DMS53 treated with DMSO at 0.1 percent for 48 hours (cell line): ENCODE measurements at regions not wholly inside any gene's neighbourhood (a gene's known extent, or its start where the extent isn't known, plus 50 kb on each side); places are given as distances from the start of the nearest gene placed in this dataset.

Experiments
- DNase-seq: peaks from one replicate; lab custom pipeline; 2025; ENCODE audit not compliant: unreplicated experiment; lab: John Stamatoyannopoulos, UW

DNA sequence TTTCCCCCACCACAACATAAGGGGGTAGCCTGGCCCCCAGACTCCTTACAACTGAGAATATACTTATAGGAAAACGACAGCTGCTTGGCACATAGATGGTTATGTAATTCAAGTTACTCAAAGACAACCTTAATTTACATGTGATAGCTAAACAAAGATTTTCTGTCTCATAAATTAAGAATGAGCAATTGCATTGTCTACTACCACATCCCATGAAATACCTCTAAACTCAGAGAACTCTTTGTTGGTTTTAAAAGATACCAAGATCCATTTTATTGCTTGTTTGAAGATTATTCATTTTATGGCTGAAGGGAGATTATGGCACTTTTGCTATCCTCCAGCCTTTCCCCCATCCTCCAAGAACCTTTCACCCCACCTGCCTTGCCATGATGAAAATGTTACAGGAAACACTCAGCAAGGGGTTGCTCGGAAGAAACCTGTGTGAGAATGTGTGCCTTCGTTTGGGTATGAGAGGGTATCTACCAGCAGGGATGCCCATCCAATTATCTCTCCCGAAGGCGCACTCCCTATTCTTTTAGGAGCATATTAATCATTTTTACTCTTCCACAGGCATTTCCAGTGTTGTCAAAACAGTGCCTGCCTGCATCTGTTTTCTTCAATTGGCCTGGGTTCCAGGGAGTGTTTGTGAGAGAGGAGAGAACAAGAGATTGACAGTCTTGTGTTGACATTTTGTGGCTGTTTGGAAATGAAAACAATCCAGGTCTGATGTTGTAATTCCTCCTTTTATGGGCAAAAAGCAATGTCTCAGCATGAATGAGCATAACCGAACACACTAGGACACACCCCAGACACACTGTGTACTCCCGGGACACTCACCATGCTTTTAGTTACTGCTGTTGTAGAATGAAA is 208.0 kb upstream of the ANKRD55 start:
- no peak for DNase-seq

DNA sequence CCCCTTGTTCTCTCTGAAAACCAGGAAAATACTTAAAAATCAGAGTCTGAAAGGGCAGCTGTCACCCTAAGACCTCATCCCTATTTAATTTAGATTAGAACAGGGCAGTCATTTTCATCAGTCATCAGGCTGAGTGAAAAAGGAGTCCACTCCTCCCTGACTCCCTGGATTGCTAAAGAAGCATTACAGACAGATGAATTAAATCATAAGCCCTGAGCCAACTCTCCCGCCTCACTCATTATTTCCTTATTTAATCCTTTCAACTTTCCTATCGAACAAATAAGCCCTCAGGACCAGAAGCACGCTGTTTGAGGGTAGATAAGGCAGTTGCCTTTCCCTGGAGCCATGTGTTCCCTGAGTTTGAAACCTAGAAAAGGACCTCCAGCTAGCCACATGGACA is 201.9 kb upstream of the ANKRD55 start:
- no peak for DNase-seq

DNA sequence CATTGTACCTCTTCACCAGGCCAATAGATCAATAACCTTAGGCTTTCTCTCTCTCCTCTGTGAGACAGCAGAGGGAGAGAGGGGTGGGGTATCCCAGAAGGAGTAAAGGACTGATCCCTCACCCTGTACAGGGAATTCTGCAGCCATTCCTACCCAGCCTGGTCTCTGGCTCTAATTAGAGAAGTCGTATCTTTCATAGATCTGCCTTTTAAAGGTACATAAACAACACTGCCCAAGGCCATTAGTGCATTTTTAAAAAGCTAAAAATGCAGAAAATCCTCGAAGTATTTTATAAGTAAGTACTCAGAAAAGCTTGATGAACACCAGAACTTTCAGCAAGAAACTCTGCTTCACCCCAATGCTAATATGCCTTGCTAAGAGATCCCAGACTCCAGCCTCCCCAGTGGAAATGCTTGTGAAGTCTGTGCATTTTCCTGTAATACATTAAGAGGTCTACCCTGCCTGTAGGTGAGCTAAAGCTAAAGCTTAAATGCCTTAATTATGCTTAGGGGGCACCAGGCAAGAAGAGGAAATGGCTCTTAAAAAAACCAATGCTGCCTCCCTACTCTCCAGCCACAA is 200.0 kb upstream of the ANKRD55 start:
- no peak for DNase-seq

DNA sequence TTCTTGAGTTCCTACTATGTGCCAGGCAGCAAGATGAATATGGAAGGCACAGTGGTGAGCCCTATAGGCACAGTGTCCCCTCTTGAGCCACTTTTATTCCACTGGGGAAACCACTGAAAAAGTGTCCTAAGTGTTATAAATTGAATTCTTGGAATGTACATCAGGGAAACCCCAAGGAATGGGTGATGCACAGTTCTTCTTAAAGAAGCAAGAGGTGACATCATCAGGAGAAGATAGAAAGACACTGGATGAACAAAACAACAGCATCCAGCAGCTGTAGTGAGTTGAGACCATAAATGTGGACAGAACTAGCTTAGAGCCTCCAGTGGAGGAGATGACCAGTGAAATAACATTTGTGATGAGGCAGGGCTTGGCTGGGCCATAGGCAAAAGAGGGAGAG is 199.2 kb upstream of the ANKRD55 start:
- DNase-seq, result no peak

GRCh38 chr5:56430422-56430821 is 197.3 kb upstream of the ANKRD55 start:
- no peak for DNase-seq

DNA sequence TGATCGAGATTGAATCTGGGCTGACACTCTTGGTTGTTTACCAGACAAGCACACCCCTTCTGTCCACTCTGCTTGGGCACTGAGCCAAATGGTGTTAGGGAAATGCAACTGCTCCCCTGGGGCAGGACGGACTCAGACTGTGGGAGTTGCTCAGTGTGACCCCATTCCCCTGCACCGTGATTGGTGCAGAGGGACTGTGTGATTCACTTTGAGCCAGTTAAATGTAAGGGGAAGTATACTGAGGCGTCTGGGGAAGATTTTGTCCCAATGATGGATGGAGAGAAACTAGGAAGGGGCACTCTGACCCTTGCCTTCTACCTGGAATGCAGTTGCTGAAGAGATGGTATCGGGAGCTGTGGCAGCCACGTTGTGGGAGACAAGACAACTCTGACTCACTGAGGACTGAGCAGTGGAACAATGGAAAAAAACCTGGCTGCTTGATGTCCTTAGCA is 196.0 kb upstream of the ANKRD55 start:
- DNase-seq, result no peak

GRCh38 chr5:56426693-56427092 is 193.6 kb upstream of the ANKRD55 start:
- no peak for DNase-seq

DNA sequence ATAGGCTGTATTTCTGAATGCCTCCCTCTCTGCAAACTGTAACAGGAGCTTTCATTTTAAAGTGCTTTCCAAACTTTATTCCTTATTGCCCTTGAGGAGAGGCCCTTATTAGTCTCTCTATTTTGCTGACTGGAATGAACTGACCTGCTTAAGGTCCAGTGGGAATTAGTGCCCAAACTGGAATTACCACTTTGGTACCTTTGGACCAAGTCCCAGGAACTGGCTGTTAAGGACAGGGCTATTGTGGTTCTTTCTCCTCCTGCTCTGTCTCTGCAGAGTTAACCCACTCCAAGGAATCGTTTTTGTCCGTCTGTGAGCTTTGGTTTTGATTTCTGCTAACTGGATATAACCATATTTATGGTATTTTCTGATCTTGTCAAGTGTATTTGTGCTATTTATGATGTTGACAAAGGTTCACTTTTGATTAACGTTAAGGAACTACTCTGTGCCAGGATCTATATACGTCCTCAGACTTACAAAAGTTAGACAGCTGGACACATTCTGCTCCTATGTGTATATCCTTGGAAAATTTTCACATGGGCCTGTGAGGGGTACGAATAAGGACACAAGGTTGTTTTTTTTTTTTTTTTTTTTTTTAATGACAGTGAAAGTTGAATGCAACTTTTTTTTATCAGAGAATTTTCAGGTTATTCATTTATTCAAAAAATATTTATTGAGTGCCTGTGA is 189.1 kb upstream of the ANKRD55 start:
- DNase-seq, result peak; percentile 65

DNA sequence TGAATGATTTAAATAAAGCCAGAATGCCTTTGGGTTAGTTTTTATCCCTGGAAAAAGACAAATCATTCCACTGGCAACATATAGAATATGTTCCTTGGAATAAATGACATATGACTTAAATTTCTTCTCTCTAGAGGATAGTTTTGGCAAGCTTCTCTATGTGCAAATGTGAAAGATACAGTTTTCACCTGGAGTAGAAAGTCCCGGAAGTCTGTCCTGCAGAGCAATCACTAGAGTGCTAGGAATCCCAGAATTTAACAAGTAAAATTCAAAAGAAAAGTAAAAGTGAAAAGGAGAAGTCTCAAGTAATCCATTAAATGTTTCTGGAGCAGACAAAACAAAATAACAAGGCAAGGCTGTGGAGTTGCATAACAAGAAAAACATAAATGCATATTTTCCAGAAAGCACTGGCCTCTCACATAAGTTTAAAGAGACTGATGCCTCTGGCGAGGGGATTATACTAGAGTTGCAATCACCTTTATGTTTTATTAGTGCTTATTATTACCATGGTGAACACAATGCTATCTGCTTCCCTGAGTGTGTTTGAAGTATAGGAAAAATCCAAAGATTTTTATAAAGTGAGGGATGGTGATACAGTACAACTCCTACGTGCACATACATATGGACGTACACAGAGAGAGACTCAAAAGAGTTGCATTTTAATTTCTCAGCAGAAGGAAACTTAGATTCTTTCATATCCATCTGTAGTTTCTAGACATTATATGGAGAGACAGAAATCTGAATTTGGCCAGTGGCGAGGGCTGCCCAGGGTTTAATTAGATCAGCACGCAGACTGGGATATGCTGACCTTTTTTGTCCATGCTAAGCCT is 188.3 kb upstream of the ANKRD55 start:
- no peak for DNase-seq

DNA sequence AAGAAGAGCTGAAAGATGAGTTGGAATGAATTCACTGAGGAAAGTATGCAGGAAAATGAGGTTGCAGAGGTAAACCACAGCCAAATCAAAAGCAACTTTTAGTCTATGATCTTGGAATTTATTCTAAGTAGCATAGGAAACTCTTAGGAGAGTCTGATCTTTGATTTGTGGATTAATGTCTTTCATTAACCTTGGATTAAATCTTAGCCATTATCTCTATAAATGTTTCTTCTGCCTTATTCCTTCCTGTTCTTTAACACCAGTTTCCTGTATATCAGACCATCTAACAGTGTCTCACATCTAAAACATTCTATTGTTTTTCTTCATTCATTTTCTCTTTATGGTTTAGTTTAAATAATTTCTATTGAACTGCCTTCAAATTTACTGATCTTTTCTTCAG is 187.2 kb upstream of the ANKRD55 start:
- no peak for DNase-seq

GRCh38 chr5:56419667-56420066 is 186.5 kb upstream of the ANKRD55 start:
- DNase-seq, result no peak

GRCh38 chr5:56415356-56415765 is 182.2 kb upstream of the ANKRD55 start:
- DNase-seq, result no peak

GRCh38 chr5:56414066-56414465 is 180.9 kb upstream of the ANKRD55 start:
- no peak for DNase-seq

- DNase-seq, result no peak
These were observed 180.4 kb upstream of the ANKRD55 start for GRCh38 chr5:56413546-56413945.

DNA sequence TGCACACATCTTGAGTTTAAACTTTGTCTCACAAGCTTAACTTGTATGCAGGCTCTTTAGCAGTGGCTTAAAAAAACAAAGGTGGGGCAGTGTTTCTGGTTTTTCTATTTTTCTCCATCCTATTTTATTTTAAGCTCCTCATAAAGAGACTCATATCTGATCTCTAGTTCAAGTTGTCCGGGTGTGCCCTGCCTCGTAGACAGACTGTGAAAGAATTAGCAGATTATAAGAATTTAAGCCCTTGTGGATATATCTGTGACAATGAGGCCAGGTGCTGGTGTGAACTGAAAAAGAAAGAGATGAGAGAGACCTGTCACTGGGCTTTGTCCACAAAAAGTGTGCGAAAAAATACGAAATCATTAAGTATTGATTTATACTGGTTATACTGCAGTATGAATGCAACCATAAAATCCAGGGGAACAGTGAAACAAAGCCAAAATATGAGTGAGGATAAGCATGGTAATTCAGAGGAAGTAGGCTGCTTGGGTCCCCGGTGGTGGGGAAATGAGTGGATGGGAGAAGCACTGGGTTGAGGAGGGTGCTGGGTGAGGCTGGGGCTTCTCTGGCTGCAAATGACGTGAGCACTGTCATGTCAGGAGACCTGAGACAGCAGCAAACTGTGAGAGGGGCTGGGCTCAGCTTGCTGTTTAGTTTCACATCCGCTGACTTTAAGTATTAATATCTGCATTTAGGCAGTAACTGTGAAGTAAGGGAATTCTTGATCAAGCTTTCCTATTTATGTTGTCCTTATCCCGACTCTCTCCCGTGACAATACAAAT is 179.7 kb upstream of the ANKRD55 start:
- no peak for DNase-seq

DNA sequence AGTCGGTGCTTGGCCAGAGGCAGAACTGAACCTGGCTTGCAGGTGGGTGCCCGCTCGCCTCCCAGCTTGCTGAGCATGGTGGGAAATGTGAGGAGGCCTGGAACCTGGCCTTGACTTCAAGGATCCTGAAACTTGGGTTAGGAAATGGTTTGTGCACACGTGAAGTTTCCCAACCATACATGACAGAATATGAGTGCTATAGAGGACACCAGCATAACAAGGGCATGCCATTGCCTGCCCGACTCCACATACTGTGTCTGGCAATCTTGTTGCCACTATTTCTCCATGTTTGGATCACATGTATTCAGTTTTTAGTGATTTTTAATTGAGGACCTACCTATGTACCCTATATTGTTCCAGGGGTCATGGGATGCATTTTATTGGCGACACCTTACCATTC is 177.6 kb upstream of the ANKRD55 start:
- no peak for DNase-seq

DNA sequence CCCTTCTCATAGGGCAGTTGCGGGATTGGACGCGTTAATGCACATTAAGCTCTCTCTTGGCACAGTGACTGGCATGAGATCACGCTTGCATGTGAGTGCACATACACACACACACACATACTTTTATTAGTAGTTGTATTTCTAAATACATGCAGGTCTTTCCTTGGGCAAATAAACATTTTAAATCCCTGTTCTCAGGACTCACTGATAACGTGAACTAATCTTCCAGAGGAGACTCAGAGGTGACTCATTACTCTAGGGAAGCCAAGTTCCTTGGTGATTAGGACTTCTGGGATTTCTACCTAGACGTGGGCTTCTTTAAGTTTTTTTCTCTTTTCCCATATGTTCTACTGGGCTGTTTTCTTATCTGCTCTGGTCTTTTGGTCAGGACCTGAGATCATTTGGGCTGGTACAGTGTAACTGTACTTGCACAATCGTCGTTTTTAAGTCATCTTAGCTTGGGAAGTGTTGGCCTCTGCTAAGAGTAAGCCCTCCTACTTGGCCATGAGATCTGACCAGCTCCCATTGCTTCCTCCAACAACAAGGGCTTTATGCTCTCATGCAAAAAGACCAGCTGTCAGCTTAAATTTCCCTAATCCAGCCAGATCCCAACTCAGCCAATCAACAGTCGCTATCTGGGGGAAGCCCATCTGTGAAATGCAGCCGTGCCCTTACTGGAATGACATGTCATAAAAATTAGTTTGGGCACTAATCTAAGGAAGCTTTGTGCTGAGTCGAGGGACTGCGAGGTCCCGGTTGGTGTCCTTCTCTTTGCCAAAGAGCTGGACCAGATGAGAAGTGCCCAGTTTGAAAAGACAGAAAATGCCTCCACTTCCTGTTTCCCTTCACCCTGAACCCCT is 176.4 kb upstream of the ANKRD55 start:
- no peak for DNase-seq

DNA sequence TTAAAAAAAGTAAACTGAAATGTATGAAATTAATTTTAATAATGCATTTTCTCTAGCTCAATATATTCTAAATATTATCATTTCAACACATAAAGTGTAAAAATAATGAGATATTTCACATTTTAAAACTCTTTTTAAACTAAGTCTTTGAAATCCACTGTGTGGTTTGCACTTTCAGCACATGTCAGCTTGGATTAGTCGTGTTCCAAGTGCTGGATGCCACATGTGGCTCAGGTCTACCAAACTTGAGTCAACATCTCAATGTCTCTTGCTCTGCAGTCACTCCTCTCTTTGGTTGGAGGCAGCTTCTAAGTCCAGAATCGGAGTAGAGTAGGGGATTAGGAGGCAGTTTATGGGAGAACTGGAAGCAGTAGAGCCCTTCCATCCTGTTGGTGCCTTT is 173.7 kb upstream of the ANKRD55 start:
- DNase-seq, result no peak

GRCh38 chr5:56406221-56406620 is 173.1 kb upstream of the ANKRD55 start:
- DNase-seq, result no peak
